D721Med (cell line): ENCODE measurements at regions not wholly inside any gene's neighbourhood (a gene's known extent, or its start where the extent isn't known, plus 50 kb on each side); places are given as distances from the start of the nearest gene placed in this dataset.
A peak's percentile ranks its signal among the peaks of the same experiment; 100 is the strongest.

ENCODE experiments used
- DNase-seq: peaks from one replicate; pipeline ENCODE4 v3.0.0; 2011; ENCODE audit warnings: low spot score; ENCODE audit not compliant: insufficient read length
- FAIRE-seq: peaks from 2 replicates; lab custom pipeline; 2011; peaks lifted over from hg19 to GRCh38; lab: Jason Lieb, UNC
- TF ChIP-seq, protein P1 (sequence below): IDR thresholded peaks from 2 replicates; pipeline ENCODE4 v1.5.1; 2012; ENCODE audit warnings: mild to moderate bottlenecking, control low read depth; ENCODE audit not compliant: insufficient read depth; ENCODE audit errors: missing control alignments

DNA sequence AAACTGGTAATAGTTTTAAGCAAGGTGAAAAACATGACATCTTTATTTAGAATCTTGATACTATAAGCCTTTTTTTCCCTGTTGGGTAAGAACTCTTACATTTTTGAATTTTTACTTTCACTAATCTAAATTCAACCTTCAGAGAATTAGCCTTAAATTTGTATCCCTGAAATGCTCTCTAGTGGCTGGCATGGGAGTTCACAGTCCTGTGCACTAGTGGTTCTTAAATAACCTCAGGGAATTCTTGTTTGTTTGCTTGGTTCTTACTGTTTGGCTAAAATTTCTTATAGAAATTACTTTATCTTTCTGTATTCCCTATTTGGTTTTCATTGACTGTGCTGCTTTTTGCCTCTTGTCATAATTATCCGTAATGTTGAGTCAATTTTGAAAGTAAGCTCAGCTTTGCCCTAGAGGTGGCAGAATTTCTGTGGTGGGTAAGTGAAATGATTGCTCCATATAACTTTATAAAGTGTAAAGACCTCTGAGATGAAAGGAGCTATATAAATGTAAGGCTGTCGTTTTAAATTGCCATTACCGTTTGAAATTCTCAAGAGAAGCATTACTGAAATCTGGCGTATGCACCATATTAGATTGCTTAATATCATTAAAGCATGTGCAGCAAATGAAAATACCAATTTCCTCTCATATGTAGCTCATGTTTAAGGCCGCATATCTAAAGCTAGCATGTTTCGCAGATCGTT is 391.3 kb upstream of the FIGN start:
- FAIRE-seq, result no peak
- TF ChIP-seq, protein P1, sequence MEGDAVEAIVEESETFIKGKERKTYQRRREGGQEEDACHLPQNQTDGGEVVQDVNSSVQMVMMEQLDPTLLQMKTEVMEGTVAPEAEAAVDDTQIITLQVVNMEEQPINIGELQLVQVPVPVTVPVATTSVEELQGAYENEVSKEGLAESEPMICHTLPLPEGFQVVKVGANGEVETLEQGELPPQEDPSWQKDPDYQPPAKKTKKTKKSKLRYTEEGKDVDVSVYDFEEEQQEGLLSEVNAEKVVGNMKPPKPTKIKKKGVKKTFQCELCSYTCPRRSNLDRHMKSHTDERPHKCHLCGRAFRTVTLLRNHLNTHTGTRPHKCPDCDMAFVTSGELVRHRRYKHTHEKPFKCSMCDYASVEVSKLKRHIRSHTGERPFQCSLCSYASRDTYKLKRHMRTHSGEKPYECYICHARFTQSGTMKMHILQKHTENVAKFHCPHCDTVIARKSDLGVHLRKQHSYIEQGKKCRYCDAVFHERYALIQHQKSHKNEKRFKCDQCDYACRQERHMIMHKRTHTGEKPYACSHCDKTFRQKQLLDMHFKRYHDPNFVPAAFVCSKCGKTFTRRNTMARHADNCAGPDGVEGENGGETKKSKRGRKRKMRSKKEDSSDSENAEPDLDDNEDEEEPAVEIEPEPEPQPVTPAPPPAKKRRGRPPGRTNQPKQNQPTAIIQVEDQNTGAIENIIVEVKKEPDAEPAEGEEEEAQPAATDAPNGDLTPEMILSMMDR, result peak; percentile 28
- DNase-seq, result no peak

GRCh38 chr2:164115806-164116205 is 380.0 kb upstream of the FIGN start:
- FAIRE-seq (no peak), DNase-seq (no peak)
- TF ChIP-seq, protein P1, result no peak

DNA sequence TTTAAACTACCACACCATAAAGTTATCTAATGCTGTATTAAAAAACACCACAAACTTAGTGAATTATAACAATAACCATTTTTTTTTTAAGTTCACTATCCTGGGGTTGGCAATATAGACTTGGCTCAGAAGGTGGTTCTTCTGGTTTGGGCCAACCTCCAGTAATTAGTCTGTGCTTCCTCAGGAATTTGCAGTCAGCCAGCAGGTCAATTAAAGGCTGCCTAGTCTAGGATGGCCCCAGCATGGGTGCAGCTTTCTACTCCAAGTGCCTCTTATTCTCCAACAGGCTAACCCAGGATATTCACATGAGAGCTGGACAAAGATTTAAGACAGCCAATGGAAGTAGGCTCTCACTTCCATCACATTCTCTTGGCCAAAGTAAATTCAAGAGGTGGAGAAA is 379.1 kb upstream of the FIGN start:
- DNase-seq (no peak), FAIRE-seq (no peak)
- TF ChIP-seq, protein P1, result no peak

DNA sequence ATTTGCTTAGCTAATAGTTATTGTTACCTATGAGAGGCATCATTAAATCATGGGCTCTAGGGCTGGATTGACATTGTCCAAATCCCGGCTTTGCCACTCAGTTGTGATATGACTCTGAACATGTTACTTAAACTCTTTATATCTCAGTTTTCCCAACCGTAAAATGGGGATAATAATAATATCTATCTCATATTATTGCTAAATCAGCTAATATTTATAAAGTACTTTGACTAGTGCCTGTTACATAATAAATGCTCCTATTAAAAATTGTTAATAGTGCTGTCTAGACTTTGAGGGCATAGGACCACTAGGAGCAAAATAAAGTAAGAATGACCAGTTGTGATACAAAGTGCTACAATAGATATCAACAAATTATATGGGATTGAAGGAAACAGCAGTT is 376.3 kb upstream of the FIGN start:
- FAIRE-seq (no peak), DNase-seq (no peak)

DNA sequence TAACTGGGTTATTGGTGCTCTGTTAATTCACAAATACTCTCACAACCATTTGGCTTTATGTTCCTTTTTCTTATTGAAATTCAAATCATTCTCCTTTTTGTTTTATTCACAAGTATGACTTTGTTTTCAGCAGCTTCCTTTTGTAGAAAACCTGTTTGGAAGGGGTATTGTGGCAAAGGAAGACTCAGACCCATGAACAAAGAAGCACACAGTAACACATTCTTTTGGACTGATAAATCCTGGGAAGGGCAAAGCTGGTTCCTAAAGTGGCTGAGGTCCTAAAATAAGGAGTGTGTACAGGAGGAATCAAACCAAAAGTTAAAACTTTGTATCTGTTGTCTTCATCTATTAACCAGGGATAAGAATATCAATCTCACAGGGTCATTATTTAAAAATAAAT is 374.7 kb upstream of the FIGN start:
- TF ChIP-seq, protein P1, result no peak
- FAIRE-seq (no peak), DNase-seq (no peak)

More for the DNA sequence above, 376.3 kb upstream of the FIGN start:
- TF ChIP-seq, protein P1, result no peak

GRCh38 chr2:164109006-164109405 is 373.2 kb upstream of the FIGN start:
- no peak for FAIRE-seq
- DNase-seq, result no peak
- TF ChIP-seq, protein P1, result no peak

- no peak for DNase-seq
- TF ChIP-seq, protein P1, result no peak
- FAIRE-seq, result no peak
Observed at GRCh38 chr2:164103271-164103670, 367.5 kb upstream of the FIGN start.
